Endothelial cell of umbilical vein (primary cell): ENCODE measurements at regions not wholly inside any gene's neighbourhood (a gene's known extent, or its start where the extent isn't known, plus 50 kb on each side); places are given as distances from the start of the nearest gene placed in this dataset.

Experiments used
- BruUV-seq: library from RNA; stranded (reverse); fragments of 400-500 nt; replicated peaks from 2 replicates; lab custom pipeline; 2021; lab: Mats Ljungman, UMichigan
- CTCF ChIA-PET: fragments of 300-600, 350-600 bp; sonication (Branson Sonifier 250); formaldehyde crosslinking; loops from one replicate; lab custom pipeline; 2021; ENCODE audit warnings: antibody characterized with exemption, inconsistent platforms; lab: Charles Lee
- POLR2A ChIA-PET: fragments of 300-600, 350-600 bp; sonication (Branson Sonifier 250); formaldehyde crosslinking; loops from one replicate; lab custom pipeline; 2021; ENCODE audit warnings: antibody characterized with exemption, inconsistent platforms; lab: Charles Lee
- DNase-seq: peaks from one replicate; pipeline ENCODE4 v3.0.0-alpha.2; 2011; ENCODE audit warnings: low read depth, low spot score
- FAIRE-seq: peaks from 2 replicates; lab custom pipeline; 2011; peaks lifted over from hg19 to GRCh38; lab: Jason Lieb, UNC
- H2AFZ ChIP-seq: 2 replicates; pipeline ENCODE4 v1.6.0; 2012; ENCODE audit warnings: low read depth, low read length, control low read depth, inconsistent platforms
- H3K27ac ChIP-seq: 2 replicates; pipeline ENCODE4 v1.5.1; 2011; ENCODE audit warnings: low read depth, mild to moderate bottlenecking, control low read depth, low read length, moderate library complexity; ENCODE audit not compliant: insufficient read depth
- H3K27me3 ChIP-seq, 2 experiments: 2 replicates each; pipeline versions ENCODE4 v1.6.0 to v1.6.1; 2011; ENCODE audit warnings: low read length in 2 of 2, mixed read lengths in 1 of 2; ENCODE audit not compliant: control insufficient read depth in 2 of 2, insufficient read depth in 2 of 2
- H3K36me3 ChIP-seq, 2 experiments: 2 replicates in 1 of 2; 3 replicates in 1 of 2; pipeline ENCODE4 v1.5.1; 2011; ENCODE audit warnings: low read length in 2 of 2, mild to moderate bottlenecking in 1 of 2, moderate library complexity in 1 of 2; ENCODE audit not compliant: control insufficient read depth in 2 of 2, insufficient read depth in 2 of 2; ENCODE audit errors: extremely low read depth in 1 of 2
- H3K4me1 ChIP-seq: 3 replicates; pipeline ENCODE4 v1.5.1; 2011; ENCODE audit warnings: mild to moderate bottlenecking, low read length; ENCODE audit not compliant: control insufficient read depth, insufficient read depth; ENCODE audit errors: extremely low read depth
- H3K4me2 ChIP-seq: 2 replicates; pipeline ENCODE4 v1.6.1; 2011; ENCODE audit warnings: low read length, control low read depth, mixed read lengths; ENCODE audit not compliant: insufficient read depth
- H3K4me3 ChIP-seq, 3 experiments: fragments of 200-600 bp in 1 of 3; sonication (generic), shearing (Covaris generic) in 1 of 3; replicated peaks in 1 of 3; 2 replicates each; pipeline ENCODE4 v1.5.1; 2011 to 2016; ENCODE audit warnings: control low read depth in 3 of 3, low read length in 3 of 3, mild to moderate bottlenecking in 2 of 3, inconsistent platforms in 1 of 3, low read depth in 1 of 3, moderate library complexity in 1 of 3; ENCODE audit not compliant: insufficient read depth in 1 of 3
- H3K79me2 ChIP-seq: 2 replicates; pipeline ENCODE4 v1.6.0; 2012; ENCODE audit warnings: low read length, inconsistent platforms; ENCODE audit not compliant: control insufficient read depth, insufficient read depth
- H3K9ac ChIP-seq: replicated peaks from 2 replicates; pipeline ENCODE3; 2011; ENCODE audit warnings: low read length, control low read depth; ENCODE audit not compliant: insufficient read depth; ENCODE audit errors: extremely low read depth
- H3K9me1 ChIP-seq: replicated peaks from 3 replicates; pipeline ENCODE4 v1.6.0; 2011; ENCODE audit warnings: mild to moderate bottlenecking, low read length; ENCODE audit not compliant: control insufficient read depth, insufficient read depth; ENCODE audit errors: extremely low read depth
- H3K9me3 ChIP-seq: replicated peaks from 2 replicates; pipeline ENCODE4 v1.5.1; 2012; ENCODE audit warnings: low read length, inconsistent platforms; ENCODE audit not compliant: control insufficient read depth, insufficient read depth
- H4K20me1 ChIP-seq: replicated peaks from 2 replicates; pipeline ENCODE3; 2011; ENCODE audit warnings: mild to moderate bottlenecking, low read length; ENCODE audit not compliant: control insufficient read depth, insufficient read depth; ENCODE audit errors: extremely low read depth
- CTCF ChIP-seq, 2 donors: IDR thresholded peaks; 1 replicate in 1 of 2; 2 replicates in 1 of 2; pipeline ENCODE4 v1.5.1; 2011; ENCODE audit warnings: low read length in 2 of 2, mild to moderate bottlenecking in 2 of 2, moderate library complexity in 2 of 2, control low read depth in 1 of 2, inconsistent platforms in 1 of 2, low read depth in 1 of 2; ENCODE audit not compliant: insufficient read depth in 1 of 2; ENCODE audit errors: extremely low read depth in 1 of 2
- EZH2 ChIP-seq: IDR thresholded peaks from 2 replicates; pipeline ENCODE4 v1.6.1; 2012; ENCODE audit warnings: borderline replicate concordance, low read depth, mild to moderate bottlenecking, moderate library complexity, low read length, inconsistent platforms; ENCODE audit not compliant: severe bottlenecking
- FOS ChIP-seq: IDR thresholded peaks from 2 replicates; pipeline ENCODE4 v1.6.1; 2011; ENCODE audit warnings: mild to moderate bottlenecking, low read length, moderate library complexity, borderline replicate concordance; ENCODE audit not compliant: insufficient read depth
- GATA2 ChIP-seq: IDR thresholded peaks from 2 replicates; pipeline ENCODE4 v1.7.0; 2011; ENCODE audit warnings: low read depth, mild to moderate bottlenecking, moderate library complexity, mixed read lengths, low read length; ENCODE audit not compliant: insufficient read length, insufficient read depth
- JUN ChIP-seq: IDR thresholded peaks from 2 replicates; pipeline ENCODE4 v1.6.1; 2011; ENCODE audit warnings: borderline replicate concordance, low read depth; ENCODE audit not compliant: insufficient read length, insufficient read depth
- MAX ChIP-seq: IDR thresholded peaks from 2 replicates; pipeline ENCODE4 v1.6.1; 2011; ENCODE audit not compliant: insufficient read depth, insufficient read length
- MYC ChIP-seq: IDR thresholded peaks from one replicate; pipeline ENCODE4 v1.6.1; 2011; ENCODE audit warnings: mild to moderate bottlenecking, low read depth, low read length
- POLR2A ChIP-seq: IDR thresholded peaks from 2 replicates; pipeline ENCODE4 v1.6.1; 2012; ENCODE audit warnings: low read depth, mild to moderate bottlenecking, control low read depth, low read length
- POLR2AphosphoS5 ChIP-seq: IDR thresholded peaks from 2 replicates; pipeline ENCODE4 v1.6.1; 2012; ENCODE audit warnings: low read depth, mild to moderate bottlenecking, control low read depth, low read length, moderate library complexity; ENCODE audit not compliant: insufficient read depth
- dilution Hi-C: fragments of 300-500 bp; cut with MboI; formaldehyde crosslinking; loops from one replicate; pipeline ENCODE4 v1.15.0; 2019; ENCODE audit warnings: low sequenced_read_pairs; ENCODE audit not compliant: extremely low pct_ligation_motif_present
- intact Hi-C: fragments of 100-400 bp; cut with micrococcal nuclease; formaldehyde crosslinking; loops from one replicate; pipeline ENCODE4 v1.10.0; 2022

- ChIA-PET POLR2A (no interaction called here), CTCF (no interaction called here)
- H3K4me3 ChIP-seq: no peak overlapping the region
- no peaks in the 10 kb centered on the region for H3K9me1 ChIP-seq
- BruUV-seq: no TSS peak
- no peak overlapping the region for H2AFZ ChIP-seq
- H3K27ac ChIP-seq: no peak overlapping the region
- no peak overlapping the region for H3K9ac ChIP-seq
- intact Hi-C loops: no loop called here
- DNase-seq: no peak
- no peak overlapping the region for H3K4me2 ChIP-seq
- dilution Hi-C loops: no loop called here
- no peaks in the 10 kb centered on the region for H3K79me2 ChIP-seq
- no peaks in the 10 kb centered on the region for H4K20me1 ChIP-seq
- no peak for FAIRE-seq
- H3K4me1 ChIP-seq: peaks cover 9% of the 10 kb centered on the region
- no peaks in the 10 kb centered on the region for H3K36me3 ChIP-seq
- H3K9me3 ChIP-seq: no peaks in the 10 kb centered on the region
- H3K27me3 ChIP-seq: no peaks in the 10 kb centered on the region
- TF ChIP-seq GATA2 (no peak), EZH2 (no peak), POLR2AphosphoS5 (no peak), CTCF (IDR thresholded peaks at IDR 0.05; ENCODE audit: extremely low read depth in 1 of 2, insufficient read depth in 1 of 2, low read depth in 1 of 2, low read length in 2 of 2) (no peak), MAX (no peak), FOS (no peak), MYC (no peak), POLR2A (no peak), JUN (no peak)
These were observed 79.9 kb upstream of the ABCB5 start for GRCh38 chr7:20535541-20535940.
